ENCODE measurements at regions not wholly inside any gene's neighbourhood (a gene's known extent, or its start where the extent isn't known, plus 50 kb on each side); places are given as distances from the start of the nearest gene placed in this dataset.

GRCh38 chr14:104341532-104342434, 203.4 kb downstream of the KIF26A start (continued):
- TF ChIP-seq ZNF391 (tag by site-specific recombination; IDR thresholded peaks at IDR 0.05; ENCODE audit: borderline replicate concordance, low read depth) (peak; percentile 62; the same call in 1 of the 2 replicates), ZBTB17 (tag by site-specific recombination; IDR thresholded peaks at IDR 0.05) (peak; percentile 90), ZNF404 (tag by site-specific recombination; IDR thresholded peaks at IDR 0.05) (no peak), AEBP2 (tag by site-specific recombination; IDR thresholded peaks at IDR 0.05; ENCODE audit: borderline replicate concordance) (no peak), ZNF707 (tag by site-specific recombination; IDR thresholded peaks at IDR 0.05) (no peak), ZSCAN5A (tag by site-specific recombination; IDR thresholded peaks at IDR 0.05) (no peak), REPIN1 (tag by site-specific recombination; IDR thresholded peaks at IDR 0.05; ENCODE audit: low read depth) (no peak), ZBTB1 (tag by site-specific recombination; IDR thresholded peaks at IDR 0.05) (no peak), ZNF664 (tag by site-specific recombination; IDR thresholded peaks at IDR 0.05) (no peak), ZNF280C (tag by site-specific recombination; IDR thresholded peaks at IDR 0.05) (no peak), HOXC10 (CRISPR knock-in tag; IDR thresholded peaks at IDR 0.05) (no peak), ZBTB8A (tag by site-specific recombination; IDR thresholded peaks at IDR 0.05) (peak; percentile 37; the same call in 1 of the 2 replicates), ZNF23 (tag by site-specific recombination; IDR thresholded peaks at IDR 0.05; ENCODE audit: borderline replicate concordance) (no peak), ZNF37A (tag by site-specific recombination; IDR thresholded peaks at IDR 0.05) (no peak), ZEB2 (tag by site-specific recombination; IDR thresholded peaks at IDR 0.05) (no peak; the same call in 1 of the 2 replicates), KLF17 (tag by site-specific recombination; IDR thresholded peaks at IDR 0.05) (0 out of 2 replicates have a peak, but pooled peaks have one; percentile 43), KLF7 (tag by site-specific recombination; IDR thresholded peaks at IDR 0.05; ENCODE audit: borderline replicate concordance) (no peak), ZNF449 (tag by site-specific recombination; IDR thresholded peaks at IDR 0.05) (no peak), TRIM28 (IDR thresholded peaks at IDR 0.05; ENCODE audit: borderline replicate concordance, low read length) (no peak), SCRT2 (tag by site-specific recombination; IDR thresholded peaks at IDR 0.05) (no peak), ZNF324 (tag by site-specific recombination; IDR thresholded peaks at IDR 0.05) (peak; percentile 71; the same call in 1 of the 2 replicates), SP2 (tag by site-specific recombination; IDR thresholded peaks at IDR 0.05) (peak; percentile 62), ZNF626 (tag by site-specific recombination; IDR thresholded peaks at IDR 0.05) (no peak), WT1 (tag by site-specific recombination; IDR thresholded peaks at IDR 0.05) (no peak), ZNF701 (tag by site-specific recombination; IDR thresholded peaks at IDR 0.05) (no peak), BCL11B (tag by site-specific recombination; IDR thresholded peaks at IDR 0.05; ENCODE audit: low read depth) (peak; percentile 62; the same call in 1 of the 2 replicates), ZNF660 (tag by site-specific recombination; IDR thresholded peaks at IDR 0.05) (peak; percentile 76), ZSCAN23 (tag by site-specific recombination; IDR thresholded peaks at IDR 0.05) (no peak), RBAK (tag by site-specific recombination; IDR thresholded peaks at IDR 0.05) (no peak), ZIC2 (tag by site-specific recombination; IDR thresholded peaks at IDR 0.05) (no peak; the same call in none of the 2 replicates), OVOL3 (tag by site-specific recombination; IDR thresholded peaks at IDR 0.05) (no peak), ZNF248 (tag by site-specific recombination; IDR thresholded peaks at IDR 0.05) (no peak), ZFHX2 (tag by site-specific recombination; conservative IDR thresholded peaks at IDR 0.05) (0 out of 2 replicates have a peak, but pooled peaks have one; percentile 12), ZNF302 (tag by site-specific recombination; IDR thresholded peaks at IDR 0.05; ENCODE audit: low read depth) (no peak)

Data from HEK293 (cell line).